ENCODE measurements at regions not wholly inside any gene's neighbourhood (a gene's known extent, or its start where the extent isn't known, plus 50 kb on each side); places are given as distances from the start of the nearest gene placed in this dataset.

DNA sequence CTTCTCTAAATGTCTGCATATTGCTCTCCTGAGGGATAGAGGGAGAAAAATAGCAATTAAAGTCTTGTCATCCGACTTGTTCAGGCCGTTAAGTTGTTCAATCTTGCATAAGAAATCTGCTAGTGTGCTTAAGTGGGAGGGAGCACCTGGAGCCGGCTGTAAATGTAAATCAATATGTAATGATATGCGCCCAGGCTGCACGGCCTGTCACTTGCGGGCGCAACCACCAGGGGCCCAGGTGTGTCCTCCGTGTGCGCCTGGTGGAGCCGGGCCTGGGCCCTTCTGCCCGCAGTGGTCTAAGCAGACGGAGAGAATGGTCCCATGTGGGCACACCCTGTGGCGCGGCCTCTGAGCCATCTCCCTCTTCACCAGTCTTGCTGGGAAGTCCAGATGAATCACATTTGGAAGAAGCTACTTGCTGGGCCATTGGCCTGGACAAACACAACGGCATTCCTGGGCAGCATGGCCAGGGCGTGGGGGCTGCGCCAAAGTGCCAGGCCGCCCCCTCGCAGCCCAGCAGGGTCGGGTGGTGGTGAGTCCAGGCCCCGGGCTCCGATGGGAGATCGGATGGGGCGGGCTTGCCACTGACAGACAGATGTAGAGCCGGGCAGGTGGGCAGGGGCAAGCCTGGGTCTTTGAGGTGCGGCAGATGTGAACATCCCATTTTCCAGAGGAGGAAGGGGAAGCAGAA is 193.3 kb upstream of the C14orf180 start:
- no peak for ATAC-seq (ENCODE audit: low FRiP score)
- DNase-seq (ENCODE audit: low spot score): no peak
- TF ChIP-seq, protein P1, sequence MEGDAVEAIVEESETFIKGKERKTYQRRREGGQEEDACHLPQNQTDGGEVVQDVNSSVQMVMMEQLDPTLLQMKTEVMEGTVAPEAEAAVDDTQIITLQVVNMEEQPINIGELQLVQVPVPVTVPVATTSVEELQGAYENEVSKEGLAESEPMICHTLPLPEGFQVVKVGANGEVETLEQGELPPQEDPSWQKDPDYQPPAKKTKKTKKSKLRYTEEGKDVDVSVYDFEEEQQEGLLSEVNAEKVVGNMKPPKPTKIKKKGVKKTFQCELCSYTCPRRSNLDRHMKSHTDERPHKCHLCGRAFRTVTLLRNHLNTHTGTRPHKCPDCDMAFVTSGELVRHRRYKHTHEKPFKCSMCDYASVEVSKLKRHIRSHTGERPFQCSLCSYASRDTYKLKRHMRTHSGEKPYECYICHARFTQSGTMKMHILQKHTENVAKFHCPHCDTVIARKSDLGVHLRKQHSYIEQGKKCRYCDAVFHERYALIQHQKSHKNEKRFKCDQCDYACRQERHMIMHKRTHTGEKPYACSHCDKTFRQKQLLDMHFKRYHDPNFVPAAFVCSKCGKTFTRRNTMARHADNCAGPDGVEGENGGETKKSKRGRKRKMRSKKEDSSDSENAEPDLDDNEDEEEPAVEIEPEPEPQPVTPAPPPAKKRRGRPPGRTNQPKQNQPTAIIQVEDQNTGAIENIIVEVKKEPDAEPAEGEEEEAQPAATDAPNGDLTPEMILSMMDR (IDR thresholded peaks at IDR 0.05): no peak

DNA sequence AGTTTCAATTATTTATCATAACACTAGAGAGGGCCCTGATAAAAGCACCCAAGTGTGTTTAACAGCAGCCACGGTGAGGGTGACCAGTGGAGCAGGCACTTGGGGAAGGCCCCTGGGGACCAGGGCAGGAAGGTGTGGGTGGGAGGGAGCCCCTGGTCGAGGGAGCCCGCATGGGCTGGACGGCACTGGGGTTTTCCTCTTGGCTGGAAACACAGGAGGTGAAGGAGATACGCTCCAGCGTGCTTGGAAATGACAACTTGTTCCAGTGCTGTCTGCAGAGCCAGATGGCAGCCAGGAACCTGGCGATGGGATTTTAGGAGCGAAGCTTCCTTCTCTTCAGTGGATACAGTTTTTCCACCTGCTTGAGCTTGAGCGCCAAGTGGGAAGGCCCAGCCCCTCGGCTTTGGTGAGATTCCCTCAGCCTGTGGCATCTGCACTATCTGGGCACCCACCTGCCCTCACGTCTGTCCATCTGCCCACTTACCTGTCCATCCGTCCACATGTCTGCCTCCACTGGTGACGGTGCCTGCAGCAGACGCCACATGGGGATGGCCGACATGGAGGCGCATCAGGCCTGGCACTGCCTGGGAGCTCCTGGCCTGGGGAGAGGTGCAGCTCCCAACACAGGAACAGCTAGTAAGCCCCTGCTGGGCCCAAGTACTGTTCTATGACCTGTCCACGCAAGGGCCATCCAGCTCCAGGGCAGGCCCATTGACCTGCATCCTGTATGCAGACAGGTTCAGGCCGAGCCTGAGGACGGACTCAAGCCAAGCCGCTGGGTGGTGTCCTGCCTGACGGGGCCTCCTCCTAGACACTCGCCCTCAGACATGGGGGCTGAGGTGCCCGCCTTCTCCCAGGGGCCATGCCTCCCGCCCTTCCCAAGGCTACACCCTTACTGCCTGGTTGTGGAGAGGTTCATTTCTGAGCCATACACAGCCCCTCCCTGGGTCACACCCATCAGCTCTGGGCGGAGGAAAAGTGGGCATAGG is 192.2 kb upstream of the C14orf180 start:
- TF ChIP-seq, protein P1 (IDR thresholded peaks at IDR 0.05): no peak
- no peak for DNase-seq (ENCODE audit: low spot score)
- ATAC-seq (ENCODE audit: low FRiP score): no peak

DNA sequence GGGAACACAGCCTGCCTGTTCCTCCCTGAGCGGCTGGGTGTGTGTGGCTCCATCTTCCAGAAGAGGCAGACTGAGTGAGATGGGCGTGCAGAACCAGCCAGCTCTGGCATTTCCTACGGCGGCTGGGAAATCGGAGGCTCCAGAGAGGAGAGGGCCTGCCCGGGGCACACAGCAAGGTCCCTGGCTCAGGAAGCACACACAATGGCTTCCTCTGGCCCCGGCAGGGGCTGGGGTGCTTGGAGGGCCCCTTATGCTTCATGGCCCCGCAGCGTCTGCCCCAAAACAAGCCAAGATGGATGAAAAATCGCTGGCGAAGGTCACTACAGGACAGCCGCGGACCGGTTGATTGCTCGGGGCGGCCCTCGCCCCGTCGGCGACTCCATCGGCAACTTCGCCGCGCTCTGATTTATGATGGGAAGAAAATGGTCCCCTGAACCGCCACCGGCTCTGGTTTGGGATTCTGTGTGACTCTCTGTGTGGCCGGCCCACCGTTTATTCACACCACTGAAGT is 191.5 kb upstream of the C14orf180 start:
- no peak for DNase-seq (ENCODE audit: low spot score)
- TF ChIP-seq, protein P1 (IDR thresholded peaks at IDR 0.05): no peak
- ATAC-seq (ENCODE audit: low FRiP score): no peak

DNA sequence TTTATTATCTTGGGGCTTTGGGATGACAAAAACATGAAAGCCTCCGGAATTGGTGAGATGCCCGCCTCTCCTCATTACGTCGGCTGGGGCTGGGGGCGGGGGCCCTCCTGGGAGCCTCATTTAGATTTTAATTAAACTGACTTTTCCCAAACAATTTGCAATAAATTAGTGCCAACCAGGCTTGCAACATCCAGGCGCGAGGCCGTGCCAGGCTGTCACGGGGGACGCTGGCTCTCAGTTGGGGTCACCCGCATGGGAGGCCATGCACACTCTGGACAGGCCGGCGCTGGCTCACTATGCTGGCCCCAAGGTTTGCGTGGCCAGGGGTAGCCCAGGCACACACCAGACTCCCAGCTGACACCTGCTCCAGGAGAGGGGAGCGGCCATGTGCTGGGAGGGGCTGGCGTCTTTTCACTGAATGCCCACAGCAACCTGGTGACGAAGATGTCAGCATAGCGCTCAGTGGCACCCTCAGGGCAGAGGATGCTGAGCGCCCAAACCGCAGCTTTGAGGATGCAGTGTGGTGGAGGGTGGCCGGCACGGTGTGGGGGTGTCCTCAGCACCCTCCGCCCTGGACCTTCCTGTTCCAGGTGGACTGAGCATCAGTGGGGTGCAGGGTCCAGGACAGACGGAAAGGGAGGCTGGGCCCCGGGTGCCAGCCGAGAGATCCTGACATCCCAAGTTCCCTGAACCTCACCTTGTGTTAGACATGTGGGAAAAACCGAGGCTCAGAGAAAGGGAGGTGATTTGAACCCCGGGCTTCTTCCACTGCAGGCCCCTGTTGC is 190.8 kb upstream of the C14orf180 start:
- TF ChIP-seq, protein P1 (IDR thresholded peaks at IDR 0.05): no peak
- no peak for ATAC-seq (ENCODE audit: low FRiP score)
- no peak for DNase-seq (ENCODE audit: low spot score)

DNA sequence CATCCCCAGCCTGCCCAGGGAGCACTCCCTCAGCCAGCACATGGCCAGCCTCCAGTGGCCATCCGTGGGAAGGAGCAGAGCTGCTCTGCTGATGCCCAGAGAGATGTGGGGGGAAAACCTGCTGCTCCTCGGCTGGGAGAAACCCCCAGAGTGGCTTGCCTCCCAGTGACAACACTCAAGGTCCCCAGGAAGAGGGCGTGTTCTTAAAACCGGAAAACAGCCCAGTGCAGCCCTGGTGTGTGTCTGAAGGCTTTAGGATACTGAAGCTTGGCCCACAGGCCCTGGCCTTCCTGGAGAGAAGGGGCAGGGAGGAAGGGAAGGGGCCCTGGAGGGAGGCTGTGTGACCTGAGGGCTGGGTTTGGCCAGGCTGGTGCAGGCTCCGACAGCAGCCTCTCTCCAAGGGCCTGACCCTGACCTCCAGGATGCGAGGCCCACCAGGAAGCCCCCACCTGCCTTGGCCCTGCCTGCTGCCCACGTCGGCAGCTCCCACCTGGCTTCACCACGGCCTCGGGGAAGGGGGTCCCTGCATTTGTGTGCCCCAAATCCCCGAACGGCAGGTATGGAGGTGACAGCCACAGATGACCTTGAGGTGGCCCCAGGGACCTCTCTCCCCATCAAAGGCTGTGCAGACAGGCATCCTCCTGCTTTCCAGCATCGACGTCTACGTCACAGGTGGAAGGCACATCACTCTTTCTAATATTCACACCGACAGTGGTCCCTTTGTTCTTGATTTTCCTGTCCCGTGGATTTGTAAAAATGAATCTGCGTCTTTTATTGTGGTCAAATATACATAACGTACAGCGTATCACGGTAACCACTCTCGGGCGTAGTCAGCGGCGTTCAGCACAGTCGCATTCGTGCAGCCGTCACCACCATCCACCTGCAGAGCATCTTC is 190.0 kb upstream of the C14orf180 start:
- ATAC-seq (ENCODE audit: low FRiP score): no peak
- TF ChIP-seq, protein P1 (IDR thresholded peaks at IDR 0.05): no peak
- no peak for DNase-seq (ENCODE audit: low spot score)
